SU-DHL-6 (cell line): ENCODE measurements at regions not wholly inside any gene's neighbourhood (a gene's known extent, or its start where the extent isn't known, plus 50 kb on each side); places are given as distances from the start of the nearest gene placed in this dataset.
"Not testable (repeated sequence)": the region's sequence is repeated elsewhere in the genome, so short reads cannot be mapped to it uniquely, and the experiment has no call there.

ENCODE experiments used
- H2AFZ ChIP-seq: fragments of 200-600 bp; sonication (generic); 2 replicates; pipeline ENCODE4 v1.6.1; 2014; ENCODE audit warnings: low read depth, mild to moderate bottlenecking, moderate library complexity, mixed read lengths, antibody characterized with exemption, low read length; ENCODE audit not compliant: severe bottlenecking
- H3F3A ChIP-seq: fragments of 200-600 bp; shearing (Covaris generic); 2 replicates; pipeline ENCODE4 v1.6.0; 2016; ENCODE audit warnings: antibody characterized with exemption, mild to moderate bottlenecking; ENCODE audit not compliant: insufficient read depth
- H3K27ac ChIP-seq: fragments of 200-600 bp; sonication (generic); 2 replicates; pipeline ENCODE4 v1.5.1; 2016; ENCODE audit warnings: low read depth, mild to moderate bottlenecking, low read length, moderate library complexity, mixed read lengths
- H3K27me3 ChIP-seq: fragments of 200-600 bp; sonication (generic), shearing (Covaris generic); 2 replicates; pipeline ENCODE4 v1.6.0; 2014; ENCODE audit warnings: mild to moderate bottlenecking, low read length
- H3K36me3 ChIP-seq: fragments of 200-600 bp; sonication (generic); 2 replicates; pipeline ENCODE4 v1.6.1; 2014; ENCODE audit warnings: mild to moderate bottlenecking, low read length, mixed read lengths
- H3K4me2 ChIP-seq: fragments of 300-600, 200-600 bp; shearing (Covaris generic), sonication (generic); 2 replicates; pipeline ENCODE4 v1.6.0; 2014; ENCODE audit warnings: low read length, low read depth, mild to moderate bottlenecking; ENCODE audit not compliant: poor library complexity, severe bottlenecking
- H3K4me3 ChIP-seq: fragments of 200-600 bp; sonication (generic); 2 replicates; pipeline ENCODE4 v1.5.1; 2014; ENCODE audit warnings: antibody characterized with exemption, low read length, mild to moderate bottlenecking, mixed read lengths; ENCODE audit not compliant: insufficient read depth, poor library complexity, severe bottlenecking
- H3K79me2 ChIP-seq: fragments of 200-600 bp; sonication (generic); 2 replicates; pipeline ENCODE4 v1.6.1; 2014; ENCODE audit warnings: mild to moderate bottlenecking, low read length, moderate library complexity; ENCODE audit not compliant: insufficient read depth
- H3K9ac ChIP-seq: fragments of 200-600 bp; sonication (generic); 2 replicates; pipeline ENCODE4 v1.7.0; 2014; ENCODE audit warnings: mild to moderate bottlenecking, low read length
- H3K9me2 ChIP-seq: fragments of 200-600 bp; sonication (generic); replicated peaks from 2 replicates; pipeline ENCODE4 v1.6.1; 2014; ENCODE audit warnings: low read length; ENCODE audit not compliant: insufficient read depth
- H3K9me3 ChIP-seq: fragments of 200-600 bp; sonication (generic); 2 replicates; pipeline ENCODE4 v1.6.1; 2014; ENCODE audit warnings: low read length, mixed read lengths; ENCODE audit not compliant: insufficient read depth
- H4K20me1 ChIP-seq: fragments of 200-600 bp; sonication (generic); 2 replicates; pipeline ENCODE4 v1.6.1; 2014; ENCODE audit warnings: low read depth, mild to moderate bottlenecking, antibody characterized with exemption, low read length, moderate library complexity, mixed read lengths
- EZH2phosphoT487 ChIP-seq: fragments of 200-600 bp; sonication (generic), shearing (Covaris generic); conservative IDR thresholded peaks from 2 replicates; pipeline ENCODE4 v1.6.1; 2018; ENCODE audit warnings: mild to moderate bottlenecking, antibody characterized with exemption, low read length, moderate library complexity, mixed read lengths
- TF ChIP-seq, protein P1 (sequence below): fragments of 200-600 bp; sonication (generic); IDR thresholded peaks from one replicate; pipeline ENCODE4 v1.5.1; 2017; ENCODE audit warnings: antibody characterized with exemption, mild to moderate bottlenecking, low read length, moderate library complexity; ENCODE audit not compliant: insufficient read depth, poor library complexity, severe bottlenecking

DNA sequence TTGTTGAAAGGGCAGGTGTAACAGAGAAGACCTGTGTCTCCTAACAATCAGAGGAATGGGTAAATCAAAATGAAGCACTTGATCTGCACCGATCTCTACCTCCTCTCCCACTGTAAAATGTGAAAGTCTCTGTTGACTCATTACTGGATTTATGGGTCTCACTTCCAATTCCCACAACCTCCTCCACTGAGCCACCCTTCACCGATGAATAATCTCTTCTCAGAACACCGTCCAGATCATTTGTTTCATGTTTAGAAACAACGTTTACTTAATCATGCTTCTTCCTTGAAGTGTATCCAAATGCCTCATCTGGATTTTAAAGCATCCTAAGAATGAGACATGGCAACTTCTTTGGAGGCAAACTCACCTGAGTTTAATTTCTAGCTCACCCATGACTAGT is 643.6 kb downstream of the ETS1 start:
- TF ChIP-seq, protein P1, sequence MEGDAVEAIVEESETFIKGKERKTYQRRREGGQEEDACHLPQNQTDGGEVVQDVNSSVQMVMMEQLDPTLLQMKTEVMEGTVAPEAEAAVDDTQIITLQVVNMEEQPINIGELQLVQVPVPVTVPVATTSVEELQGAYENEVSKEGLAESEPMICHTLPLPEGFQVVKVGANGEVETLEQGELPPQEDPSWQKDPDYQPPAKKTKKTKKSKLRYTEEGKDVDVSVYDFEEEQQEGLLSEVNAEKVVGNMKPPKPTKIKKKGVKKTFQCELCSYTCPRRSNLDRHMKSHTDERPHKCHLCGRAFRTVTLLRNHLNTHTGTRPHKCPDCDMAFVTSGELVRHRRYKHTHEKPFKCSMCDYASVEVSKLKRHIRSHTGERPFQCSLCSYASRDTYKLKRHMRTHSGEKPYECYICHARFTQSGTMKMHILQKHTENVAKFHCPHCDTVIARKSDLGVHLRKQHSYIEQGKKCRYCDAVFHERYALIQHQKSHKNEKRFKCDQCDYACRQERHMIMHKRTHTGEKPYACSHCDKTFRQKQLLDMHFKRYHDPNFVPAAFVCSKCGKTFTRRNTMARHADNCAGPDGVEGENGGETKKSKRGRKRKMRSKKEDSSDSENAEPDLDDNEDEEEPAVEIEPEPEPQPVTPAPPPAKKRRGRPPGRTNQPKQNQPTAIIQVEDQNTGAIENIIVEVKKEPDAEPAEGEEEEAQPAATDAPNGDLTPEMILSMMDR: no peak
- H3K27ac ChIP-seq: no peak overlapping the region

DNA sequence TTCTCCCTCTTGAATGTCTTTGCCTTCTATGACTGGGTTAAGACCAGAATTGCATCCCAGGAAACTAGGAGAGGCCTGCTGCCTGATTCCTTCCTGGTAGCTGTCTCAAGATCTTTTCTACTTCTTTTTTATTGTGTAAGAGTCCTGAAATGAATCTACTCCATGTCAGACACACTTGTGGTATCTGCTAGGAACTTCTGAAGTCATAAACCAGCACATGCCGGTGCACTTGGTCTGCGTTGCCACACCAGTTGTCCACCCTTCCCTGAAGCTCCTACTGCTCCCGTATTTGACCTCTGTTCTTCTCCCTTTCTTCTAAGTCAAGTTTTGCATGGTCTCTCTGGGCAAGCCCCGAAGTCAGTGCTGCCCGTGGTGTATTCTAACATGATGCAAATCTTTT is 644.2 kb downstream of the ETS1 start:
- Histone ChIP-seq H3K9me3 (no peaks in the 10 kb centered on the region), H2AFZ (no peak overlapping the region), H3K27me3 (no peaks in the 10 kb centered on the region), H3K9ac (no peak overlapping the region), H3K27ac (no peak overlapping the region), H3K4me3 (no peak overlapping the region), H3K36me3 (no peaks in the 10 kb centered on the region), H3F3A (no peaks in the 10 kb centered on the region), H3K9me2 (no peaks in the 10 kb centered on the region), H3K4me2 (no peak overlapping the region), H3K79me2 (no peaks in the 10 kb centered on the region), H4K20me1 (no peaks in the 10 kb centered on the region)
- TF ChIP-seq, protein P1: no peak
- TF ChIP-seq EZH2phosphoT487: no peak

More for the DNA sequence above, 643.6 kb downstream of the ETS1 start:
- Histone ChIP-seq H3K9me3 (no peaks in the 10 kb centered on the region), H3K27me3 (no peaks in the 10 kb centered on the region), H3K9ac (no peak overlapping the region), H3F3A (no peaks in the 10 kb centered on the region), H3K4me2 (no peak overlapping the region), H3K9me2 (no peaks in the 10 kb centered on the region), H3K36me3 (no peaks in the 10 kb centered on the region), H2AFZ (no peak overlapping the region), H3K79me2 (no peaks in the 10 kb centered on the region), H4K20me1 (no peaks in the 10 kb centered on the region), H3K4me3 (no peak overlapping the region)

DNA sequence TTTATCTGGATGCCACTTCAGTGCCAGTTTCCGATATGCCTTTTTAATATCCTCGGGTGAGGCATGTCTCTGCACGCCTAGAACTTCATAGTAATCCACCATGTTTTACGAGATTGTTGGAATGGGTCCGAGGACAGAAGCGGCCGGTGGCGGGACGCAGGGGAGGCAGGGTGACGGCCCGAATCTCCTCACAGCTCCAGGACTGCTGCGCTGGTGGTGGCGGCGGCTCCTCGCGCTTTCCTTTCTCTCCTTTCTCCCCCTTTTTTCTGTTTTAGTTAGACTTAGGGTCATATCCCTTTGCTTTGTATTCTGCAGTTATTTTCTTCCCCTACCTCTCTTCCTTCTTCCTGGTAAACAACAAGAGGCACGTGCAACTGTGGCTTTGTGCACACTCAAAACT is 645.8 kb downstream of the ETS1 start:
- not testable (repeated sequence) for H4K20me1 ChIP-seq, H3K4me2 ChIP-seq, H3K27me3 ChIP-seq, H3K9ac ChIP-seq, H3K9me2 ChIP-seq, H2AFZ ChIP-seq, H3K36me3 ChIP-seq, H3K9me3 ChIP-seq, H3K27ac ChIP-seq, H3F3A ChIP-seq, H3K79me2 ChIP-seq, H3K4me3 ChIP-seq

DNA sequence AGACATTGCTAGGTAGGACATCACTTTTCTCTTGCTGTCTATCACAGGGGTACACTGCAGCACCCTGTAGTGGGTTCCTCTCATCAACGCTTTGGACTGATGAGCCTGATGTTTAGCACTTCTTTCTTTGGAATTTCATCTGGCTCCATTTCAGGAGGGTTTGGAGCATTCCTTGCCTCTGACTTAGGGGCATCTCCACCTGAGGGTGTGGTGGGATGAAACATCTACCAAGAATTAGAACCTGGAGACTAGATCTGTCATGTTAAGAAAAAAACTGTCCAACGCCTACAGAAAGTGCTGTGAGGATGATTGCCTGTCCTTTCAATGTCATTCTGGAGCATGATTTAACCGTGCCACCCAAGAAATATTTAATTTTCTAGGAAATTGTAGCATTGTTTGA is 648.4 kb downstream of the ETS1 start:
- Histone ChIP-seq H3K4me3 (no peak overlapping the region), H3K79me2 (no peaks in the 10 kb centered on the region), H2AFZ (no peak overlapping the region), H3K27me3 (no peaks in the 10 kb centered on the region), H3K9me3 (no peaks in the 10 kb centered on the region), H4K20me1 (no peaks in the 10 kb centered on the region), H3K27ac (no peak overlapping the region), H3K4me2 (no peak overlapping the region), H3K36me3 (no peaks in the 10 kb centered on the region), H3K9me2 (no peaks in the 10 kb centered on the region), H3K9ac (no peak overlapping the region), H3F3A (no peaks in the 10 kb centered on the region)
- TF ChIP-seq EZH2phosphoT487: no peak
- TF ChIP-seq, protein P1: no peak
